HL-60 (cell line): ENCODE measurements at regions not wholly inside any gene's neighbourhood (a gene's known extent, or its start where the extent isn't known, plus 50 kb on each side); places are given as distances from the start of the nearest gene placed in this dataset.

ENCODE experiments used
- CTCF ChIP-seq: IDR thresholded peaks from one replicate; pipeline ENCODE4 v1.5.1; 2011; ENCODE audit warnings: low read length, control low read depth, inconsistent platforms; ENCODE audit not compliant: insufficient read depth
- GABPA ChIP-seq: IDR thresholded peaks from 2 replicates; pipeline ENCODE4 v1.6.1; 2012; ENCODE audit warnings: low read depth
- POLR2AphosphoS5 ChIP-seq: IDR thresholded peaks from 2 replicates; pipeline ENCODE4 v1.6.1; 2012; ENCODE audit warnings: low read depth
- REST ChIP-seq: IDR thresholded peaks from 2 replicates; pipeline ENCODE4 v1.6.1; 2012; ENCODE audit warnings: low read depth; ENCODE audit not compliant: insufficient replicate concordance
- SPI1 ChIP-seq: IDR thresholded peaks from 2 replicates; pipeline ENCODE4 v1.6.1; 2012; ENCODE audit warnings: low read depth, mild to moderate bottlenecking, borderline replicate concordance

- no peak for TF ChIP-seq CTCF
- TF ChIP-seq POLR2AphosphoS5: no peak
- no peak for TF ChIP-seq REST
- no peak for TF ChIP-seq GABPA
- no peak for TF ChIP-seq SPI1
Measured at GRCh38 chr21:16280686-16281091, 550.9 kb downstream of the USP25 start.
